ENCODE measurements at regions not wholly inside any gene's neighbourhood (a gene's known extent, or its start where the extent isn't known, plus 50 kb on each side); places are given as distances from the start of the nearest gene placed in this dataset.
"Not testable (repeated sequence)": the region's sequence is repeated elsewhere in the genome, so short reads cannot be mapped to it uniquely, and the experiment has no call there.

DNA sequence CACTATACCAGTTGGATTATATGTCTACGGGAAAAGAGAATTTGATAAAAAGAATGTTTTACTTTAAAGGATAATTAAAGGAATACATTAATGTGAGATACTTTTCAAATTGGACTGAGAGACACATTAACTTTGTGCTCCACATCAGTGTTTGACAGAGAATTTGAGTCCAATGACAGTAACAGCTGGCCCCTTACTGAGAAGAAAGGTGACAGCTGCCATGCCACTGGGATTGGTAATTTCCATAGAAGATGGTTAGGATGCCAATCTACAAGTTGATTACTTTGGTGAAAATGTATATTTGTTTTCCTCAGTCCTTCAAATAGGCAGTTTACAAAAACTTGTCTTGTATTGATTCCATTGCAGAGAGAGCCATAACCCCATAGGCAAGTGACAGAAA, 578.4 kb downstream of the SLCO4C1 start:
- Mint-ChIP-seq H3K4me3 (no peak overlapping the region), H3K27me3 (ENCODE audit: insufficient read depth) (no peaks in the 10 kb centered on the region), H3K36me3 (ENCODE audit: low read depth) (peaks cover 5% of the 10 kb centered on the region), H3K27ac (no peak overlapping the region), H3K9me3 (peaks cover 35% of the 10 kb centered on the region), H3K4me1 (ENCODE audit: low read depth) (no peaks in the 10 kb centered on the region)
- DNase-seq = no peak
- TF ChIP-seq, protein P1, sequence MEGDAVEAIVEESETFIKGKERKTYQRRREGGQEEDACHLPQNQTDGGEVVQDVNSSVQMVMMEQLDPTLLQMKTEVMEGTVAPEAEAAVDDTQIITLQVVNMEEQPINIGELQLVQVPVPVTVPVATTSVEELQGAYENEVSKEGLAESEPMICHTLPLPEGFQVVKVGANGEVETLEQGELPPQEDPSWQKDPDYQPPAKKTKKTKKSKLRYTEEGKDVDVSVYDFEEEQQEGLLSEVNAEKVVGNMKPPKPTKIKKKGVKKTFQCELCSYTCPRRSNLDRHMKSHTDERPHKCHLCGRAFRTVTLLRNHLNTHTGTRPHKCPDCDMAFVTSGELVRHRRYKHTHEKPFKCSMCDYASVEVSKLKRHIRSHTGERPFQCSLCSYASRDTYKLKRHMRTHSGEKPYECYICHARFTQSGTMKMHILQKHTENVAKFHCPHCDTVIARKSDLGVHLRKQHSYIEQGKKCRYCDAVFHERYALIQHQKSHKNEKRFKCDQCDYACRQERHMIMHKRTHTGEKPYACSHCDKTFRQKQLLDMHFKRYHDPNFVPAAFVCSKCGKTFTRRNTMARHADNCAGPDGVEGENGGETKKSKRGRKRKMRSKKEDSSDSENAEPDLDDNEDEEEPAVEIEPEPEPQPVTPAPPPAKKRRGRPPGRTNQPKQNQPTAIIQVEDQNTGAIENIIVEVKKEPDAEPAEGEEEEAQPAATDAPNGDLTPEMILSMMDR (IDR thresholded peaks at IDR 0.05) = no peak

DNA sequence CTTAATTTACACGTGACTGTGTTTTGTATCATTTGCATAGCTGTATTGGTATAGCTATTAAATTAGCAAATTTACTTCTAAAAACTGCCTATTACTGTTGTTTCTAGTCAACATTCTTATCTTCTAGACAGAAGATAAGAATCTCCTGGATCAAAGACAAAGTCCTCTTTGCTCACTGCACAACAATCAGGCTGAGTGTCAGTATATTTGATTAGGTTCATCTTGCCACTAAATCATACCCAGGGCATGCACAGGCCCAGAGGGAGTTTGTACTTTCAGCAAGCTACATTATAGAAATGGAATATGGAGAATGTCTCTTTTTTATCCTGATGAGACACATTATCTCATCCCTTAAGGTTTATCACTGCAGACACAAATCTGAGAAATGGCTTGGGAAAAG, 579.1 kb downstream of the SLCO4C1 start:
- H3K27me3 Mint-ChIP-seq (ENCODE audit: insufficient read depth) = peaks cover 1% of the 10 kb centered on the region; the same call in 1 of the 2 replicates
- TF ChIP-seq, protein P1 (IDR thresholded peaks at IDR 0.05) = no peak
- DNase-seq = no peak
- no peaks in the 10 kb centered on the region for H3K4me1 Mint-ChIP-seq (ENCODE audit: low read depth)
- no peak overlapping the region for H3K27ac Mint-ChIP-seq
- no peak overlapping the region for H3K4me3 Mint-ChIP-seq
- peaks cover 34% of the 10 kb centered on the region for H3K9me3 Mint-ChIP-seq
- H3K36me3 Mint-ChIP-seq (ENCODE audit: low read depth) = no peaks in the 10 kb centered on the region

DNA sequence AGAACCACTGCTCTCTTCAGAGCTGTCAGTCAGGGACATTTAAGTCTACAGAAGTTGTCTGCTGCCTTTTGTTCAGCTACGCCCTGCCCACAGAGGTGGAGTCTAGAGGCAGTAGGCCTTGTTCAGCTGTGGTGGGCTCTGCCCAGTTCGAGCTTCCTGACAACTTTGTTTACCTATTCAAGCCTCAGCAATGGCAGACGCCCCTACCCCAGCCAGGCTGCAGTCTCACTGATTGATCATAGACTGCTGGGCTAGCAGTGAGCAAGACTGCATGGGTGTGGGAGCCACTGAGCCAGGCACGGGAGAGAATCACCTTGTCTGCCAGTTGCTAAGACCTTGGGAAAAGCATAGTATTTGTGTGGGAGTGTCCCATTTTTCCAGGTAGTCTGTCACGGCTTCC, 580.3 kb downstream of the SLCO4C1 start:
- H3K27me3 Mint-ChIP-seq (ENCODE audit: insufficient read depth); H3K27ac Mint-ChIP-seq; H3K4me3 Mint-ChIP-seq; H3K36me3 Mint-ChIP-seq (ENCODE audit: low read depth); DNase-seq; H3K4me1 Mint-ChIP-seq (ENCODE audit: low read depth): not testable (repeated sequence)
- H3K9me3 Mint-ChIP-seq = peaks cover 44% of the 10 kb centered on the region

DNA sequence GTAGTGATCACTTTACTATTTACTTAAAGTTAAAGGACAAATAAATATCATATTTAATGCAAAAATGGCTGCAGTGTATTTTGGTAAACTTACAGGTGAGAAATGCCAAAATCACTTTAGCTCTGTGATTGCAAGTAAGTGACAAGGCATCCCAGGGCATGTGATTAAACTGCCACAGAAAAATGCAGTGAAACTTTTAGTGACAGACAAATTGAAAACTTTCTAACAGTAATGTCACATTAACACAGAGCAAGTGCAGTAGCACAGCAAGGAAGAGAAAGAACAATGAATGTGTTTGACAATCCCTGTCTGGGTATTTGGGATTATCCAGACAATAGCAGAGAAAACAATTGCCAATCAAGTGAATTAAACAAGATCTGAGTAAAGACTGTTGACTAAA, 606.8 kb downstream of the SLCO4C1 start:
- Mint-ChIP-seq H3K27me3 (ENCODE audit: insufficient read depth) (no peaks in the 10 kb centered on the region), H3K4me3 (no peak overlapping the region), H3K4me1 (ENCODE audit: low read depth) (no peaks in the 10 kb centered on the region), H3K36me3 (ENCODE audit: low read depth) (no peaks in the 10 kb centered on the region), H3K27ac (no peak overlapping the region), H3K9me3 (peaks cover 20% of the 10 kb centered on the region)
- no peak for DNase-seq
- TF ChIP-seq, protein P1 (IDR thresholded peaks at IDR 0.05) = no peak

DNA sequence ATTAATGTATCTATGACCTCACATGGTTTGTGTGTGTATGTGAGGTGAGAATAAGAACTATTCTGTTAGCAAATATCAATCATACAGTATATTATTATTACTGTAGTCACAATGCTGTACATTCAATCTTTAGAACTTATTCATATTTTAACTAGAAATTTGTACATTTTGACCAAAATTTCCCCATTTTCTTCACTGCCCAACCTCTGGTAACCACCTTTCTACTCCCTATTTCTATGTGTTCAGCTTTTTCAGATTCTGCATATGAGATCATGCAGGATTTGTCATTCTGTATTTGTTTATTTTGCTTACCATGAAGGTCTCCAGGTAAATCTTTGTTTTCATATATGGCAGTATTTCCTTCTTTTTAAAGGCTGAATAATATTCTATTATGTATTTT, 607.9 kb downstream of the SLCO4C1 start:
- no peak overlapping the region for H3K27ac Mint-ChIP-seq
- TF ChIP-seq, protein P1 (IDR thresholded peaks at IDR 0.05) = no peak
- H3K4me1 Mint-ChIP-seq (ENCODE audit: low read depth) = no peaks in the 10 kb centered on the region
- no peak for DNase-seq
- peaks cover 20% of the 10 kb centered on the region for H3K9me3 Mint-ChIP-seq
- no peaks in the 10 kb centered on the region for H3K36me3 Mint-ChIP-seq (ENCODE audit: low read depth)
- H3K4me3 Mint-ChIP-seq = no peak overlapping the region
- no peaks in the 10 kb centered on the region for H3K27me3 Mint-ChIP-seq (ENCODE audit: insufficient read depth)

DNA sequence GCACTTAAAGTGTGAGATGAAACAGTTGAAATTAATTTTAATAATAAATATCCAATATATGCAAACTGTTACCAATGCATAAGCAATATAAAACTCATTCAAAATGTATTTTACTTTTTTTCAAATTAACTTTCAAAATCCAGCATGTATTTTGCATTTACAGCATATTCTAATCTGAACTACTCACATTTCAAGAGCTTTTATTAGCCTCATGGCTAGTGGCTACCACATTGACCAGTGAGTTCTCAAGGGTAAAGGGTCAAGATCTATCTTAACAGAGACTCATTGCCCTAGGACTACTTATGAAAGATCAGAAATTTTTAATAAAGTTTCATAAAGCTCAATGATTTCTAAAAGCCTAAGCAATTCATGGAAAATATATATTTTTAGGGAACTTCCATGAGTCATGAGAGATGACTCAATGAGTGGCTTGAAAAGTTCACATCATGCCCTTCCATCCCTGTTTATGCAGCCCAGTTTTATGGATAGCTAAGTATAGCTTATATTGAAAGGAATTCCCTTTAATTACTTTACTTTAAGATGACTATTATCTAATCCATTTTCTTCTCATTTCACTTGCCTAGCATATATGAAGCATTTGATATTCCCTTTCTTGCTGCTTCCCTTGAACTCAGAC, 608.6 kb downstream of the SLCO4C1 start:
- no peak for DNase-seq
- Mint-ChIP-seq H3K27ac (no peak overlapping the region), H3K36me3 (ENCODE audit: low read depth) (no peaks in the 10 kb centered on the region), H3K4me3 (no peak overlapping the region), H3K4me1 (ENCODE audit: low read depth) (no peaks in the 10 kb centered on the region), H3K9me3 (peaks cover 20% of the 10 kb centered on the region), H3K27me3 (ENCODE audit: insufficient read depth) (no peaks in the 10 kb centered on the region)
- TF ChIP-seq, protein P1 (IDR thresholded peaks at IDR 0.05) = no peak
